Chondrocyte (in vitro differentiated cells): ENCODE measurements at regions not wholly inside any gene's neighbourhood (a gene's known extent, or its start where the extent isn't known, plus 50 kb on each side); places are given as distances from the start of the nearest gene placed in this dataset.

ENCODE experiments used
- DNase-seq: peaks from one replicate; pipeline ENCODE4 v3.0.0; 2021; ENCODE audit warnings: mixed read lengths, low spot score
- H3K27ac Mint-ChIP-seq: one replicate; pipeline ENCODE4 v1.8.0; 2021; ENCODE audit warnings: mild to moderate bottlenecking, moderate library complexity, mixed read lengths; ENCODE audit not compliant: unreplicated experiment
- H3K27me3 Mint-ChIP-seq: 2 replicates; pipeline ENCODE4 v1.8.0; 2021; ENCODE audit warnings: low read depth, mixed read lengths
- H3K36me3 Mint-ChIP-seq: 2 replicates; pipeline ENCODE4 v1.8.0; 2021; ENCODE audit warnings: low read depth, mixed read lengths
- H3K4me1 Mint-ChIP-seq: 2 replicates; pipeline ENCODE4 v1.8.0; 2021; ENCODE audit warnings: low read depth, mild to moderate bottlenecking, mixed read lengths
- H3K4me3 Mint-ChIP-seq: one replicate; pipeline ENCODE4 v1.8.0; 2021; ENCODE audit warnings: mild to moderate bottlenecking, moderate library complexity, mixed read lengths; ENCODE audit not compliant: unreplicated experiment
- H3K9me3 Mint-ChIP-seq: 2 replicates; pipeline ENCODE4 v1.8.0; 2021; ENCODE audit warnings: low read depth, mixed read lengths
- TF ChIP-seq, protein P1 (sequence below): fragments of 200-600 bp; sonication (generic); IDR thresholded peaks from 2 replicates; pipeline ENCODE4 v1.5.0; 2021; ENCODE audit warnings: antibody characterized with exemption, mild to moderate bottlenecking, moderate library complexity

DNA sequence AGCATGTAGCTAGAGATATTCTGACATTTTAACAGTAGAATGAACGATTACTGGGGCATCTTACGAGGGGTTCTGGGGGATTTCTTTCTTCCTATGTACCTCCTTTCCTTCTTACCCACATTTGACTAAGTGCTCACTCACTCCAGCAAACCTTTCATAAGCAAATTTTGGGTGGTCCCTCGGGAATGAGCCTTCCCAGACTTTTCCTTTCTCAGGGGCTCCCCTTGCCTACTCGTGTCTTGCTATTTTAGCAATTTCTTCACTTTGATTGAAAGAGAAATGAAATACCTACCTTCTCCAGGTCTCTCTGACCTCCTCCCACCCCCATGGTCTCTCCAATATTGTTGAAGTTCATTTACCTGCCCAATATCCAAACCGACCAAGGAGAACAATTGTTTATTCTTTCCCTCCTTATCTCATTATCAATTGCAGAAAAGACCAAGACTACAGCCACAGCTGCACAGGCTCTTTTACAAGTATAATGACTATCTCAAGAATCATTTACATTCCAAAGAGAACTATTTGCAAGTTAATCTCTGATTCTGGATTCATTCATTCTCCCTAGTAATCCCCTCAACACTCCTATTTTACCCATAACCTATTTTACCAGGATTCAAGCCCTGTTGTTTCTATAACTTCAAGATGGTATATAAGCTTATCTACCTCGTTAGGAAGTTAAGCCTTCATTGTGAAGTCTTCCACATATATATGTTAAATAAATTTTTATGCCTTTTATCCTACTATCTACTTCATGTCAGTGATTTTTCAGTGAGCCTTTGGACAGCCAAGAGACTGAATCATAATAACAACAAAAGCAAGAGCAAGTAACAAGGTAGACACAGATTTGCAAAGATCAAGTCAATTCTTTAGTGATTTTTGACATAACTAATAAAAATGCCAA lies 480.6 kb downstream of the IPMK start:
- Mint-ChIP-seq H3K36me3 (no peaks in the 10 kb centered on the region), H3K27me3 (peaks cover 9% of the 10 kb centered on the region), H3K27ac (no peak overlapping the region), H3K4me1 (no peaks in the 10 kb centered on the region), H3K4me3 (no peak overlapping the region), H3K9me3 (no peaks in the 10 kb centered on the region)
- no peak for DNase-seq
- TF ChIP-seq, protein P1, sequence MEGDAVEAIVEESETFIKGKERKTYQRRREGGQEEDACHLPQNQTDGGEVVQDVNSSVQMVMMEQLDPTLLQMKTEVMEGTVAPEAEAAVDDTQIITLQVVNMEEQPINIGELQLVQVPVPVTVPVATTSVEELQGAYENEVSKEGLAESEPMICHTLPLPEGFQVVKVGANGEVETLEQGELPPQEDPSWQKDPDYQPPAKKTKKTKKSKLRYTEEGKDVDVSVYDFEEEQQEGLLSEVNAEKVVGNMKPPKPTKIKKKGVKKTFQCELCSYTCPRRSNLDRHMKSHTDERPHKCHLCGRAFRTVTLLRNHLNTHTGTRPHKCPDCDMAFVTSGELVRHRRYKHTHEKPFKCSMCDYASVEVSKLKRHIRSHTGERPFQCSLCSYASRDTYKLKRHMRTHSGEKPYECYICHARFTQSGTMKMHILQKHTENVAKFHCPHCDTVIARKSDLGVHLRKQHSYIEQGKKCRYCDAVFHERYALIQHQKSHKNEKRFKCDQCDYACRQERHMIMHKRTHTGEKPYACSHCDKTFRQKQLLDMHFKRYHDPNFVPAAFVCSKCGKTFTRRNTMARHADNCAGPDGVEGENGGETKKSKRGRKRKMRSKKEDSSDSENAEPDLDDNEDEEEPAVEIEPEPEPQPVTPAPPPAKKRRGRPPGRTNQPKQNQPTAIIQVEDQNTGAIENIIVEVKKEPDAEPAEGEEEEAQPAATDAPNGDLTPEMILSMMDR = no peak

DNA sequence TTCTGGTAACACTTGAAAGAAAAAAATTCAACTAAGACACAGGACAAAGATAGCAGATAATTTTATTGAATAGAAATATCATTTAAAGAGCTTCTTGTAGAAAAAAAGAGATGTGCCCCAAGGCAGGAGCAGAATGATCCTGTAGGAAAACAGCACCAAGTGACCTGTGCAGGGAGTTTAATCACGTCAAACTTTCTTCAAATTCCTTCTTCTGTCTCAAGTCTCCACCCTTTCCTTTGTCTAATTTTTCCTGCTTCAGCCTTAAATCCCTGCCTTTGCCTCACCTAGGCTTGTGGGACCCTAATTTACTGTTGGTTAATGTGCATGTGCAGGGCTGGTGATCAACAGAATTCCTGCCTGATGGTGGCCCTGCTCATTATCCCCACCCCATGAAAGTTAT lies 481.4 kb downstream of the IPMK start:
- TF ChIP-seq, protein P1 = no peak

DNA sequence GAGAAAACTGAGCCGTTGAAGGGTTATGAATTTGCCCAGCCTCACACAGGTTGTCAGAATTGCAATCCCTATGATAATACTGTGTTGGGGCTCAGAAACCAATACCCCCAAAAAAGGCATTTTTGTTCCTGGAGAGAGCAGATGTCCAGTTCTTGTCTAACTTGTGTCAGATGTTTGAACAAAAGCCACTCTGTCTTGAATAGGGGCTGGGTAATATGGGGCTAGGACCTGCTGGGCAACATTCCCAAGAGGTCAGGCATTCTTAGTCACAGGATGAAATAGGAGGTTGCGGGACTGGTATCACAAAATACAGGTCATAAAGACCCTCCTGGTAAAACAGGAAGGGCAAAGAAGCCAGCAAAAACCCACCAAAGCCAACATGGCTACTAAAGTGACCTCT lies 482.1 kb downstream of the IPMK start:
- Mint-ChIP-seq H3K9me3 (no peaks in the 10 kb centered on the region), H3K4me1 (no peaks in the 10 kb centered on the region), H3K36me3 (no peaks in the 10 kb centered on the region), H3K27me3 (peaks cover 19% of the 10 kb centered on the region), H3K27ac (no peak overlapping the region), H3K4me3 (no peak overlapping the region)
- TF ChIP-seq, protein P1 = no peak
- DNase-seq = no peak

More for the DNA sequence above, 481.4 kb downstream of the IPMK start:
- no peaks in the 10 kb centered on the region for H3K4me1 Mint-ChIP-seq
- no peak for DNase-seq
- peaks cover 15% of the 10 kb centered on the region for H3K27me3 Mint-ChIP-seq
- no peaks in the 10 kb centered on the region for H3K9me3 Mint-ChIP-seq
- no peaks in the 10 kb centered on the region for H3K36me3 Mint-ChIP-seq
- no peak overlapping the region for H3K4me3 Mint-ChIP-seq
- no peak overlapping the region for H3K27ac Mint-ChIP-seq

DNA sequence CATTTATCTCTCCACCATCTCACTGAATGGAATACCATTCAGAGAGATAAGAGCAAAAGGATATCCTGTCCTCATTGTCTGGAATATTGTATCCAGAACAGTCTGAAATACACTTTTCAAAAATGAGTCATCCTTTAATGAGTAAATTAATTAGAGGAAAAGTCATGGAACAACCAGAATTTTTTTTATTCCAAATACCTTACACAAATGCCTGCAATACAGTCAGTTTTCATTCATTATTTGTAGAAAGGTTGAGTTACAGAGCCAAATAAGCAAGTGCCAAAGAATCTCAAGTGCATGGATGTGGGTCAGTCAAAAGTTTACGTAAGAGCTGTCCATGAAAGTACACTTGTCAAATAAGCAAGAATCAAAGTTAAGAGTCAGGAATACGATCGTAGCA lies 482.6 kb downstream of the IPMK start:
- TF ChIP-seq, protein P1 = no peak
- Mint-ChIP-seq H3K4me1 (no peaks in the 10 kb centered on the region), H3K9me3 (peaks cover 4% of the 10 kb centered on the region), H3K4me3 (no peak overlapping the region), H3K27me3 (peaks cover 23% of the 10 kb centered on the region), H3K27ac (no peak overlapping the region), H3K36me3 (no peaks in the 10 kb centered on the region)
- DNase-seq = no peak

DNA sequence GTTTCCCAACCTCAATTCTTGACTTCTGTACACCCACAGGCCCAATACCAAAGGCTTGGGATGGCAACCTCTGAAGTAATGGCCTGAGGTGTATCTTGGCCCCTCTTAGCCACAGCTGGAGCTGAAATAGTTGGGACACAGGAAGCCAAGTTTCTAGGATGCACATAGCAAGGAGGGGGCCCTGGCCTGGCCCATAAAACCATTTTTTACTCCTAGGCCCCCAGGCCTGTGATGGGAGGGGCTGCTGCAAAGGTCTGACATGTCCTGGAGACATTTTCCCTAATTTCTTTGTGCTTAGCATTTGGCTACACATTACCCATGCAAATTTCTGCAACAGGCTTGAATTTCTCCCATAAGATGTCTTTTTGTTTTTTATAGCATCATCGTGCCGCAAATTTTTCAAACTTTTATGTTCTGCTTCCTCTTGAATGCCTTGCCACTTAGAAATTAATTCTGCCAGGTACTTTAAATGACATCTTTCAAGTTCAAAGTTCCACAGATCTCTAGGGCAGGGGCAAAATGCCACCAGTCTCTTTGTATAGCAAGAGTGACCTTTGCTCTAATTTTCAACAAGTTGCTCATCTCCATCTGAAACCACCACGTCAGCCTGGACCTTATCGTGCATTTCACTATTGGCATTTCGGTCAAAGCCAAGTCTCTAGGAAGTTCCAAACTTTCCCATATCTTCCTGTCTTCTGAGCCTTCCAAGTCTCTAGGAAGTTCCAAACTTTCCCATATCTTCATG lies 490.8 kb downstream of the IPMK start:
- Mint-ChIP-seq H3K9me3 (peaks cover 19% of the 10 kb centered on the region), H3K4me1 (no peaks in the 10 kb centered on the region), H3K4me3 (no peak overlapping the region), H3K27me3 (peaks cover 31% of the 10 kb centered on the region), H3K27ac (no peak overlapping the region), H3K36me3 (peaks cover 1% of the 10 kb centered on the region)
- TF ChIP-seq, protein P1 = no peak
- DNase-seq = no peak
